Peyer's patch (tissue), 4 donors: ENCODE measurements at regions not wholly inside any gene's neighbourhood (a gene's known extent, or its start where the extent isn't known, plus 50 kb on each side); places are given as distances from the start of the nearest gene placed in this dataset.
"Not testable (repeated sequence)": the region's sequence is repeated elsewhere in the genome, so short reads cannot be mapped to it uniquely, and the experiment has no call there.

Experiments used
- CTCF ChIP-seq, 6 experiments: fragments of 450-650 bp in 4 of 6; fragments of 200-600 bp in 2 of 6; sonication (generic) in 1 of 6; IDR thresholded peaks; one replicate each; pipeline ENCODE4 v1.5.1; 2017 to 2019; ENCODE audit warnings: antibody characterized with exemption in 6 of 6, mild to moderate bottlenecking in 3 of 6, moderate library complexity in 1 of 6
- POLR2A ChIP-seq, 2 donors: fragments of 450-650 bp; IDR thresholded peaks; one replicate each; pipeline ENCODE4 v1.5.1; 2017; ENCODE audit warnings: antibody characterized with exemption in 2 of 2, mild to moderate bottlenecking in 2 of 2, moderate library complexity in 2 of 2

- TF ChIP-seq CTCF, POLR2A (IDR thresholded peaks at IDR 0.05): not testable (repeated sequence)
Measured at GRCh38 chr13:18213511-18213910, 968.1 kb downstream of the TUBA3C start.
